ENCODE measurements at regions not wholly inside any gene's neighbourhood (a gene's known extent, or its start where the extent isn't known, plus 50 kb on each side); places are given as distances from the start of the nearest gene placed in this dataset.

DNA sequence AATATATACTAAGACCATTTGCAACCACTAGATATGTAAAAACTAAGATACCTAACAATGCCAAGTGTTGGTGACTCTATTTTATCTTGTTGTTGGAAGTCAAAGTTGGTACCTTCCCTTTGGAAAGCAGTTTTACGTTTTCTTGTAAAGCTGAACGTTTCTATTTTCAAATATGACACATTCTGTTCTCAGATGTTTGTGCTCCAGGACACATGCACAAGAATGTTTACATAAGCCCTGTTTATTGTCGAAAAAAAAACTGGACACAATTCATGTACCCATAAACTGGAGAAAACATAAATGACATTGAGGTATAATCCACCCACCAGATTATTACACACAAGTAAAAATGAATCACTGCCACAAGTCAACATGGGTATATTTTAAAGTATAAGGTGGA lies 967.4 kb downstream of the BCL11B start:
- TF ChIP-seq KAT7 (CRISPR knock-in tag; IDR thresholded peaks at IDR 0.05; ENCODE audit: borderline replicate concordance) = no peak
- TF ChIP-seq GTF2I (CRISPR knock-in tag; conservative IDR thresholded peaks at IDR 0.05) = no peak

Data from WTC11 (cell line).